ENCODE measurements at regions not wholly inside any gene's neighbourhood (a gene's known extent, or its start where the extent isn't known, plus 50 kb on each side); places are given as distances from the start of the nearest gene placed in this dataset.

DNA sequence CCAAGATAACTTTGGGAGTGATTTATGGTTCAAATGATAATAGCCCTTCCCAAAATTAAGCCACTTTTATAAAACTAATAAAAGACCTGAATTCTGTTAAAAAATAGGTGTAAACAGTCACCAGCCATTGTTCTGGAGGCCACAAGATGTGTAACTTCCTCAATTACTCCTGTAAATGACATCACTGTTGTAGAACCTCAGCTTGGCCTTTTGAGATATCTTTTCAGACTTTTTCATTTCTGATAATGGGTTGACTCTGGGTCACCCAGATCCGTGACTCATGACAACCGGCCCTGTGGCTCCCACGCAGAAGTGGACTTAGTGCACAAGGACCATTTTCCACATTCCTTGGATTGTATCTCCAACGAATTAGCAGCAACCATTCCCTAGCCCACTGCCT is 106.6 kb downstream of the DKK1 start (continued):
- TF ChIP-seq RAD21 (IDR thresholded peaks at IDR 0.05) (no peak), SP1 (IDR thresholded peaks at IDR 0.05) (no peak)
- TF ChIP-seq, protein P1, sequence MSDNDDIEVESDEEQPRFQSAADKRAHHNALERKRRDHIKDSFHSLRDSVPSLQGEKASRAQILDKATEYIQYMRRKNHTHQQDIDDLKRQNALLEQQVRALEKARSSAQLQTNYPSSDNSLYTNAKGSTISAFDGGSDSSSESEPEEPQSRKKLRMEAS (IDR thresholded peaks at IDR 0.05): no peak

DNA sequence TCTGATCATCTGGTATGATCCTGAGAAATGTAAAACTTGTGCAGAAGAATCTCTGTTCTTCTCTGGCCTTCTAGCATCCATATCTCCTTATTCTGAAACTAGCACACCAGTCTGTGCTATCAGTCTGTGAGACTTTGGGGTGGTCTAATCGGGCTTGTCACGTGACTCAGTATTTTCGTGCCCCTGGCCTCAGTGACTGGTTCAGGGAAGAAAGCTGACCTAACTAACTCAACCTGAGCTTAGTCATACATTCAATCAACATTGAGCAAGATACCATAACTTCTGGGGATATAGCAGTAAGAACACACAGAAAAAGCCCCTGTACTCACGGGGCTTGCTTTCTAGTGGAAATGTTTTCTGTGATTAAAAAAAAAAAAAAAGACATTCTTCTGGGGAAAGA is 109.3 kb downstream of the DKK1 start:
- Histone ChIP-seq H3K27ac (ENCODE audit: low read depth in 1 of 2, low read length in 2 of 2) (no peak overlapping the region), H3K4me3 (ENCODE audit: low read depth in 1 of 3, low read length in 3 of 3) (no peak overlapping the region), H3K27me3 (ENCODE audit: control insufficient read depth in 4 of 4, insufficient read depth in 4 of 4, low read length in 3 of 4) (no peaks in the 10 kb centered on the region), H3K36me3 (ENCODE audit: control insufficient read depth in 4 of 4, insufficient read depth in 3 of 4, low read depth in 1 of 4, low read length in 3 of 4) (no peaks in the 10 kb centered on the region), H3K4me1 (ENCODE audit: control insufficient read depth in 4 of 4, insufficient read depth in 4 of 4, low read length in 3 of 4) (no peaks in the 10 kb centered on the region), H3K9me3 (ENCODE audit: control insufficient read depth in 4 of 4, low read length in 3 of 4) (no peaks in the 10 kb centered on the region), H3K9ac (ENCODE audit: low read depth in 1 of 2, low read length in 2 of 2) (no peak overlapping the region)
- 75% methylated on average over 4 of the region's 4 CpGs for WGBS
- DNase-seq (ENCODE audit: low spot score): no peak
- TF ChIP-seq FOXA2 (IDR thresholded peaks at IDR 0.05) (no peak), GABPA (IDR thresholded peaks at IDR 0.05 in 1 of 2, conservative IDR thresholded peaks at IDR 0.05 in 1 of 2) (no peak), RAD21 (IDR thresholded peaks at IDR 0.05) (no peak), HNF4G (IDR thresholded peaks at IDR 0.05) (no peak), HNF4A (conservative IDR thresholded peaks at IDR 0.05) (no peak), YY1 (IDR thresholded peaks at IDR 0.05) (no peak), FOXA1 (IDR thresholded peaks at IDR 0.05) (no peak)
- TF ChIP-seq, protein P2, sequence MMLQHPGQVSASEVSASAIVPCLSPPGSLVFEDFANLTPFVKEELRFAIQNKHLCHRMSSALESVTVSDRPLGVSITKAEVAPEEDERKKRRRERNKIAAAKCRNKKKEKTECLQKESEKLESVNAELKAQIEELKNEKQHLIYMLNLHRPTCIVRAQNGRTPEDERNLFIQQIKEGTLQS (IDR thresholded peaks at IDR 0.05): no peak
- TF ChIP-seq, protein P3, sequence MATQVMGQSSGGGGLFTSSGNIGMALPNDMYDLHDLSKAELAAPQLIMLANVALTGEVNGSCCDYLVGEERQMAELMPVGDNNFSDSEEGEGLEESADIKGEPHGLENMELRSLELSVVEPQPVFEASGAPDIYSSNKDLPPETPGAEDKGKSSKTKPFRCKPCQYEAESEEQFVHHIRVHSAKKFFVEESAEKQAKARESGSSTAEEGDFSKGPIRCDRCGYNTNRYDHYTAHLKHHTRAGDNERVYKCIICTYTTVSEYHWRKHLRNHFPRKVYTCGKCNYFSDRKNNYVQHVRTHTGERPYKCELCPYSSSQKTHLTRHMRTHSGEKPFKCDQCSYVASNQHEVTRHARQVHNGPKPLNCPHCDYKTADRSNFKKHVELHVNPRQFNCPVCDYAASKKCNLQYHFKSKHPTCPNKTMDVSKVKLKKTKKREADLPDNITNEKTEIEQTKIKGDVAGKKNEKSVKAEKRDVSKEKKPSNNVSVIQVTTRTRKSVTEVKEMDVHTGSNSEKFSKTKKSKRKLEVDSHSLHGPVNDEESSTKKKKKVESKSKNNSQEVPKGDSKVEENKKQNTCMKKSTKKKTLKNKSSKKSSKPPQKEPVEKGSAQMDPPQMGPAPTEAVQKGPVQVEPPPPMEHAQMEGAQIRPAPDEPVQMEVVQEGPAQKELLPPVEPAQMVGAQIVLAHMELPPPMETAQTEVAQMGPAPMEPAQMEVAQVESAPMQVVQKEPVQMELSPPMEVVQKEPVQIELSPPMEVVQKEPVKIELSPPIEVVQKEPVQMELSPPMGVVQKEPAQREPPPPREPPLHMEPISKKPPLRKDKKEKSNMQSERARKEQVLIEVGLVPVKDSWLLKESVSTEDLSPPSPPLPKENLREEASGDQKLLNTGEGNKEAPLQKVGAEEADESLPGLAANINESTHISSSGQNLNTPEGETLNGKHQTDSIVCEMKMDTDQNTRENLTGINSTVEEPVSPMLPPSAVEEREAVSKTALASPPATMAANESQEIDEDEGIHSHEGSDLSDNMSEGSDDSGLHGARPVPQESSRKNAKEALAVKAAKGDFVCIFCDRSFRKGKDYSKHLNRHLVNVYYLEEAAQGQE (IDR thresholded peaks at IDR 0.05): no peak

DNA sequence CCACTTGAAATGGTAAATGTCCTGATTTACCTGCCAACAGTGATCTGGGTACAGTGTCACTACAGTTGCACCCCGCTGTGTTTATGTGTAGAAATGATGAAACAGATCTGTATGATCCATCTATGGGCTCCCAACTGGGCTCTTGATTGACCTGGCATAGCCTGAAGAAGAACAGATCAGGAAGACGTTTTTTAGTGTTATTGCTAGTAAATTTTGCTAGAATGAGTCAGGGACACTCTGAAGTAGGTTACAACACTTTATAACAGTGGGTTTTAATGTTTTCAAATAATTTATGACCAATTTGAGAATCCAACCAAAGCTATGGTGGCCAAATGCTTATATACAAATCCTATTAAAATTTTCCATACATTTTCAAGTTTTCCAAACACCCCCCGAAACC is 110.3 kb downstream of the DKK1 start:
- Histone ChIP-seq H3K36me3 (ENCODE audit: control insufficient read depth in 4 of 4, insufficient read depth in 3 of 4, low read depth in 1 of 4, low read length in 3 of 4) (no peaks in the 10 kb centered on the region), H3K4me3 (ENCODE audit: low read depth in 1 of 3, low read length in 3 of 3) (no peak overlapping the region), H3K9ac (ENCODE audit: low read depth in 1 of 2, low read length in 2 of 2) (no peak overlapping the region), H3K9me3 (ENCODE audit: control insufficient read depth in 4 of 4, low read length in 3 of 4) (no peaks in the 10 kb centered on the region), H3K27me3 (ENCODE audit: control insufficient read depth in 4 of 4, insufficient read depth in 4 of 4, low read length in 3 of 4) (no peaks in the 10 kb centered on the region), H3K4me1 (ENCODE audit: control insufficient read depth in 4 of 4, insufficient read depth in 4 of 4, low read length in 3 of 4) (no peaks in the 10 kb centered on the region), H3K27ac (ENCODE audit: low read depth in 1 of 2, low read length in 2 of 2) (no peak overlapping the region)
- WGBS: 54% methylated on average over 3 of the region's 3 CpGs
- DNase-seq (ENCODE audit: low spot score): no peak
- TF ChIP-seq RAD21 (IDR thresholded peaks at IDR 0.05): no peak
- TF ChIP-seq, protein P1 (IDR thresholded peaks at IDR 0.05): no peak
- TF ChIP-seq FOXA1 (IDR thresholded peaks at IDR 0.05): no peak
- no peak for TF ChIP-seq HNF4G (IDR thresholded peaks at IDR 0.05)
- TF ChIP-seq SP1 (IDR thresholded peaks at IDR 0.05): no peak
- TF ChIP-seq, protein P2 (IDR thresholded peaks at IDR 0.05): no peak
- no peak for TF ChIP-seq YY1 (IDR thresholded peaks at IDR 0.05)
- TF ChIP-seq, protein P4, sequence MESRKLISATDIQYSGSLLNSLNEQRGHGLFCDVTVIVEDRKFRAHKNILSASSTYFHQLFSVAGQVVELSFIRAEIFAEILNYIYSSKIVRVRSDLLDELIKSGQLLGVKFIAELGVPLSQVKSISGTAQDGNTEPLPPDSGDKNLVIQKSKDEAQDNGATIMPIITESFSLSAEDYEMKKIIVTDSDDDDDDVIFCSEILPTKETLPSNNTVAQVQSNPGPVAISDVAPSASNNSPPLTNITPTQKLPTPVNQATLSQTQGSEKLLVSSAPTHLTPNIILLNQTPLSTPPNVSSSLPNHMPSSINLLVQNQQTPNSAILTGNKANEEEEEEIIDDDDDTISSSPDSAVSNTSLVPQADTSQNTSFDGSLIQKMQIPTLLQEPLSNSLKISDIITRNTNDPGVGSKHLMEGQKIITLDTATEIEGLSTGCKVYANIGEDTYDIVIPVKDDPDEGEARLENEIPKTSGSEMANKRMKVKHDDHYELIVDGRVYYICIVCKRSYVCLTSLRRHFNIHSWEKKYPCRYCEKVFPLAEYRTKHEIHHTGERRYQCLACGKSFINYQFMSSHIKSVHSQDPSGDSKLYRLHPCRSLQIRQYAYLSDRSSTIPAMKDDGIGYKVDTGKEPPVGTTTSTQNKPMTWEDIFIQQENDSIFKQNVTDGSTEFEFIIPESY (IDR thresholded peaks at IDR 0.05): no peak
- TF ChIP-seq GABPA (IDR thresholded peaks at IDR 0.05 in 1 of 2, conservative IDR thresholded peaks at IDR 0.05 in 1 of 2): no peak
- no peak for TF ChIP-seq TAF1 (conservative IDR thresholded peaks at IDR 0.05)
- TF ChIP-seq EGR1 (IDR thresholded peaks at IDR 0.05; ENCODE audit: low read depth in 2 of 2): no peak
- no peak for TF ChIP-seq JUND (IDR thresholded peaks at IDR 0.05)
- no peak for TF ChIP-seq RXRA (IDR thresholded peaks at IDR 0.05)
- TF ChIP-seq, protein P5, sequence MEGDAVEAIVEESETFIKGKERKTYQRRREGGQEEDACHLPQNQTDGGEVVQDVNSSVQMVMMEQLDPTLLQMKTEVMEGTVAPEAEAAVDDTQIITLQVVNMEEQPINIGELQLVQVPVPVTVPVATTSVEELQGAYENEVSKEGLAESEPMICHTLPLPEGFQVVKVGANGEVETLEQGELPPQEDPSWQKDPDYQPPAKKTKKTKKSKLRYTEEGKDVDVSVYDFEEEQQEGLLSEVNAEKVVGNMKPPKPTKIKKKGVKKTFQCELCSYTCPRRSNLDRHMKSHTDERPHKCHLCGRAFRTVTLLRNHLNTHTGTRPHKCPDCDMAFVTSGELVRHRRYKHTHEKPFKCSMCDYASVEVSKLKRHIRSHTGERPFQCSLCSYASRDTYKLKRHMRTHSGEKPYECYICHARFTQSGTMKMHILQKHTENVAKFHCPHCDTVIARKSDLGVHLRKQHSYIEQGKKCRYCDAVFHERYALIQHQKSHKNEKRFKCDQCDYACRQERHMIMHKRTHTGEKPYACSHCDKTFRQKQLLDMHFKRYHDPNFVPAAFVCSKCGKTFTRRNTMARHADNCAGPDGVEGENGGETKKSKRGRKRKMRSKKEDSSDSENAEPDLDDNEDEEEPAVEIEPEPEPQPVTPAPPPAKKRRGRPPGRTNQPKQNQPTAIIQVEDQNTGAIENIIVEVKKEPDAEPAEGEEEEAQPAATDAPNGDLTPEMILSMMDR (IDR thresholded peaks at IDR 0.05; ENCODE audit: low read depth, low read length, missing input control): no peak
- no peak for TF ChIP-seq NR2F2 (IDR thresholded peaks at IDR 0.05)
- TF ChIP-seq FOXA2 (IDR thresholded peaks at IDR 0.05): no peak
- TF ChIP-seq HNF4A (conservative IDR thresholded peaks at IDR 0.05): no peak
